Erythroblast (primary cell): ENCODE measurements at regions not wholly inside any gene's neighbourhood (a gene's known extent, or its start where the extent isn't known, plus 50 kb on each side); places are given as distances from the start of the nearest gene placed in this dataset.
"Not testable (repeated sequence)": the region's sequence is repeated elsewhere in the genome, so short reads cannot be mapped to it uniquely, and the experiment has no call there.

Source experiments
- DNase-seq, 2 experiments: peaks; one replicate each; lab custom pipeline; 2025; lab: John Stamatoyannopoulos, UW
- GATA1 ChIP-seq: IDR thresholded peaks from 2 replicates; pipeline ENCODE4 v1.6.1; 2011; ENCODE audit warnings: low read depth, mild to moderate bottlenecking, control low read depth, low read length, moderate library complexity
- POLR2A ChIP-seq: IDR thresholded peaks from 2 replicates; pipeline ENCODE4 v1.6.1; 2011; ENCODE audit warnings: mild to moderate bottlenecking, low read length

- no peak for DNase-seq
- no peak for TF ChIP-seq POLR2A
- no peak for TF ChIP-seq GATA1
These were observed 57.0 kb downstream of the RASL11A start for GRCh38 chr13:27327633-27328032.

- TF ChIP-seq POLR2A: no peak
- TF ChIP-seq GATA1: no peak
- no peak for DNase-seq
These were observed 58.6 kb downstream of the RASL11A start for GRCh38 chr13:27329210-27329609.

GRCh38 chr13:27334774-27335435 is 64.3 kb downstream of the RASL11A start:
- no peak for DNase-seq
- TF ChIP-seq POLR2A: no peak
- TF ChIP-seq GATA1: no peak

- DNase-seq: no peak
- TF ChIP-seq GATA1 (no peak), POLR2A (no peak)
These were observed 65.5 kb downstream of the RASL11A start for GRCh38 chr13:27336014-27336673.

GRCh38 chr13:27338207-27338606 is 67.6 kb downstream of the RASL11A start:
- TF ChIP-seq POLR2A: no peak
- TF ChIP-seq GATA1: no peak
- DNase-seq: no peak

GRCh38 chr13:27338816-27339215 is 68.2 kb downstream of the RASL11A start:
- peak; percentile 28 to 42 for DNase-seq
- no peak for TF ChIP-seq GATA1

GRCh38 chr13:27339299-27339698 is 68.7 kb downstream of the RASL11A start:
- DNase-seq: peak; percentile 68 to 75
- no peak for TF ChIP-seq GATA1
- no peak for TF ChIP-seq POLR2A

GRCh38 chr13:27341616-27342015 is 71.0 kb downstream of the RASL11A start:
- TF ChIP-seq POLR2A (no peak), GATA1 (no peak)
- DNase-seq: peak in 1 of 2 experiments; percentile 21

GRCh38 chr13:27347211-27347772 is 76.7 kb downstream of the RASL11A start:
- TF ChIP-seq POLR2A: no peak
- TF ChIP-seq GATA1: no peak
- no peak for DNase-seq

GRCh38 chr13:27348461-27348860 is 76.0 kb upstream of the GTF3A start:
- TF ChIP-seq POLR2A (no peak), GATA1 (no peak)
- no peak for DNase-seq

- DNase-seq: peak in 1 of 2 experiments; percentile 11
- TF ChIP-seq GATA1 (no peak), POLR2A (no peak)
These were observed 75.0 kb upstream of the GTF3A start for GRCh38 chr13:27349458-27349857.

GRCh38 chr13:27350825-27351224 is 73.6 kb upstream of the GTF3A start:
- not testable (repeated sequence) for DNase-seq

GRCh38 chr13:27352698-27353097 is 71.7 kb upstream of the GTF3A start:
- DNase-seq: no peak
- TF ChIP-seq POLR2A: no peak
- TF ChIP-seq GATA1: no peak

- no peak for DNase-seq
- no peak for TF ChIP-seq GATA1
- TF ChIP-seq POLR2A: no peak
These were observed 71.2 kb upstream of the GTF3A start for GRCh38 chr13:27353166-27353583.
